GM18873 (cell line): ENCODE measurements at regions not wholly inside any gene's neighbourhood (a gene's known extent, or its start where the extent isn't known, plus 50 kb on each side); places are given as distances from the start of the nearest gene placed in this dataset.

Source experiments
- ATAC-seq: cut with Tn5 transposase; IDR thresholded peaks from one replicate; pipeline ENCODE4 v1.9.1; 2021; ENCODE audit warnings: mild to moderate bottlenecking, moderate library complexity, moderate number of reproducible peaks; ENCODE audit not compliant: unreplicated experiment, low FRiP score

- ATAC-seq: no peak
Measured at GRCh38 chr9:81224166-81225081, 464.9 kb downstream of the TLE1 start.

GRCh38 chr9:81214975-81215374 is 474.4 kb downstream of the TLE1 start:
- no peak for ATAC-seq

GRCh38 chr9:81213456-81213855 is 475.9 kb downstream of the TLE1 start:
- no peak for ATAC-seq

GRCh38 chr9:81211741-81212140 is 477.6 kb downstream of the TLE1 start:
- ATAC-seq: no peak

GRCh38 chr9:81207651-81208050 is 481.7 kb downstream of the TLE1 start:
- ATAC-seq: no peak

- no peak for ATAC-seq
Measured at GRCh38 chr9:81202292-81202691, 487.1 kb downstream of the TLE1 start.

- no peak for ATAC-seq
Measured at GRCh38 chr9:81195206-81195605, 494.1 kb downstream of the TLE1 start.

- no peak for ATAC-seq
Measured at GRCh38 chr9:81193362-81194339, 495.7 kb downstream of the TLE1 start.

- no peak for ATAC-seq
Measured at GRCh38 chr9:81191222-81191621, 498.1 kb downstream of the TLE1 start.

GRCh38 chr9:81190659-81191058 is 498.7 kb downstream of the TLE1 start:
- no peak for ATAC-seq

- no peak for ATAC-seq
Measured at GRCh38 chr9:81183761-81184160, 505.6 kb downstream of the TLE1 start.

- no peak for ATAC-seq
Measured at GRCh38 chr9:81182431-81182830, 506.9 kb downstream of the TLE1 start.

GRCh38 chr9:81174023-81174422 is 515.3 kb downstream of the TLE1 start:
- no peak for ATAC-seq

- ATAC-seq: no peak
Measured at GRCh38 chr9:81171689-81172088, 517.7 kb downstream of the TLE1 start.

GRCh38 chr9:81162361-81162760 is 527.0 kb downstream of the TLE1 start:
- no peak for ATAC-seq

GRCh38 chr9:81156381-81156780 is 533.0 kb downstream of the TLE1 start:
- no peak for ATAC-seq

- ATAC-seq: no peak
Measured at GRCh38 chr9:81150016-81150625, 539.2 kb downstream of the TLE1 start.

GRCh38 chr9:81146684-81147337 is 542.5 kb downstream of the TLE1 start:
- ATAC-seq: no peak

- ATAC-seq: no peak
Measured at GRCh38 chr9:81146241-81146640, 543.1 kb downstream of the TLE1 start.

GRCh38 chr9:81145331-81145963 is 543.9 kb downstream of the TLE1 start:
- no peak for ATAC-seq
